Endometrial microvascular endothelial cells (primary cell): ENCODE measurements at regions not wholly inside any gene's neighbourhood (a gene's known extent, or its start where the extent isn't known, plus 50 kb on each side); places are given as distances from the start of the nearest gene placed in this dataset.

ENCODE experiments used
- in situ Hi-C: cut with HindIII; loops from 2 replicates; pipeline ENCODE4 v1.10.0; 2017; ENCODE audit warnings: low sequenced_read_pairs, low pct_unique_long_range_greater_than_20kb; ENCODE audit errors: inconsistent ontology term

GRCh38 chr2:14543284-14543683 lies 89.2 kb upstream of the LRATD1 start:
- in situ Hi-C loops: no loop called here

- in situ Hi-C loops: no loop called here
These were observed 88.3 kb upstream of the LRATD1 start for GRCh38 chr2:14544247-14544646.

- in situ Hi-C loops: no loop called here
These were observed 84.7 kb upstream of the LRATD1 start for GRCh38 chr2:14547830-14548229.

GRCh38 chr2:14550658-14551057 lies 81.9 kb upstream of the LRATD1 start:
- in situ Hi-C loops: no loop called here

DNA sequence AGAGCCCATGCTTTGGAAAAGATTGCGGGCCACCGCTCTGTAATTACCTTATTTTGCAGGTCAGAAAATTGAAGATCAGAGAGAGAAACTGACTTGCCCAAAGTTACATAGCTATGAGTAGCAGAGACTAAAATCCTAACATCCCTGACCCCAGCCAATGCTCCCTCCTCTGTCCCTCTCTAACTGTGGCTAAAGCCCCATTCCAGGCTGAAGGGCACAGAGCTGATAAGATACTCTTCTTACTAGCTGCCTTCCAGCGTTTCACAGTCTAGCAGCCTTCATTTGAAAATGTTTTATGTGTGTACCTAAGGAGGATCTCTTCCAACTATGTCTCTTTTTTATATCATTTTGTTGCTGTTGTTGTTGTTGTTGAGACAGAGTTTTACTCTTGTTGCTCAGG lies 81.4 kb upstream of the LRATD1 start:
- in situ Hi-C loops: no loop called here

- in situ Hi-C loops: no loop called here
These were observed 80.2 kb upstream of the LRATD1 start for GRCh38 chr2:14552286-14552685.

GRCh38 chr2:14552818-14553217 lies 79.7 kb upstream of the LRATD1 start:
- in situ Hi-C loops: no loop called here

DNA sequence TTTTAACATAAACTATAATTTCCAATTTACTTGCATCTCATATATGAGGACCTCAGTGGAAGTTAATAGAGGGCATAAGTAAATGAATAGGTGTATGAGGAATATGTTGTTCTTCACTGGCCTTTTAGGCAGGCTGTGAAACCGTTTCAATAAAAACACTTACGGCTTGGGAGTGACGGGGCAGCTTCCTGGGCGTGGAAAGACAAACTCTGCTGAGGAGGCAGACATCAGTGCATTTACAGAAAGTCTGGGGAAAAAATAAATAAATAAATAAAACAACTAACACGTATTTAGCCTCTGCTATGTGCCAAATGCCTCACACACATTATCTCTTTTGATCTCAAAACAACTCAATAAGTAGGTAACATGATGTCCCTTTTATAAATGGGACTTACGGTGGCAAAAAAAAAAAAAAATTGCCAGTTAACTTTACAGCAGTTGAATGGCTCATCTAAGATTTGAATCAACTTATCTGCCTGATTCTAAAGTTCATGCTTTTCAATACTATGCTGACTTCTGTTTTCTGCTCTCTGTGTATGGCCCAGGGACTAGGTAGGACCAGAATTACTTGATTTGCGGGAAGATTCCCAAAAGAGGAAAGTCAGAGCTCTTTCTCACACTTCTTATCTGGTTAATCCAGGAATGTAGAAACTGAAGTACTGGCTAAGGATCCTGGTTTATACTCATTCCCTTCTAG lies 77.5 kb upstream of the LRATD1 start:
- in situ Hi-C loops: no loop called here

GRCh38 chr2:14557111-14557510 lies 75.4 kb upstream of the LRATD1 start:
- in situ Hi-C loops: no loop called here

DNA sequence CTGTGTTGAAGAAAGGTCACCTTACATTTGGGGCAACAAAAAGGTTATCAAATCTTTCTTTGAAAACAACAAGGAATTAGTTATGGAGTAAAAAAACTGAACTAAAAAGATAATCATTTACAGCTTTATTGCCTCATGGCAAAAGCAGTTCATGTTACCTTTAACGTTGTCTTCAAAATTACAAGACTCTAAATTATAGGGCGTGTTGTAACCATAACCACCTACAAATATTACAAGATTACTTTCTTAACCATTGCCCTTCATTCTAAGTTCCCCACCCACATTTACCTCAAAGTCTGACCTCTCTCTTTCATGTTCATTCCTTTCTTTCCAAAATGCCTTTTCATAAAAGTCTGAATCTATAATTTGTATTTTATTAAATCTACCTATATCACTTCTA lies 74.6 kb upstream of the LRATD1 start:
- in situ Hi-C loops: no loop called here

- in situ Hi-C loops: no loop called here
These were observed 74.1 kb upstream of the LRATD1 start for GRCh38 chr2:14558335-14558919.

DNA sequence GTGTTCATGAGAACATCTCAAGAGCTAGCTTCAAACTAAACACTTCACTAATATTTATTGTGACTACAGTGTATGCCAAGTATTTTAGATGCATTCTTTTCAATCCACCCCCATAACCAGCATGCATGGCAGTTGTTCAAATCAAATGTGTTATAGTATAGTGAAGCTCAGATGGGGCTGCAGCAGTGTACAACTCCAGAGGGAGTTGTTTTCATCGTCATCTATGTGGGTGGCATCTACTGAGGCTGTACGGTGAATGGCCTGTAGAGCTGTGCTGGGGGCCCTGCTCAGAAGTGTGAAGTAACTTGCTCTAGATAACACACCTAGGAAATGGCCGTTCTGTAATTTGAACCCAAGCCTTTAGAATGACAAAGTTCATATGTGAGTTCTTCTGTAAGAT lies 71.8 kb upstream of the LRATD1 start:
- in situ Hi-C loops: no loop called here

- in situ Hi-C loops: no loop called here
These were observed 69.2 kb upstream of the LRATD1 start for GRCh38 chr2:14563324-14563723.

- in situ Hi-C loops: no loop called here
These were observed 66.9 kb upstream of the LRATD1 start for GRCh38 chr2:14565666-14566065.

GRCh38 chr2:14567561-14567960 lies 65.0 kb upstream of the LRATD1 start:
- in situ Hi-C loops: no loop called here

DNA sequence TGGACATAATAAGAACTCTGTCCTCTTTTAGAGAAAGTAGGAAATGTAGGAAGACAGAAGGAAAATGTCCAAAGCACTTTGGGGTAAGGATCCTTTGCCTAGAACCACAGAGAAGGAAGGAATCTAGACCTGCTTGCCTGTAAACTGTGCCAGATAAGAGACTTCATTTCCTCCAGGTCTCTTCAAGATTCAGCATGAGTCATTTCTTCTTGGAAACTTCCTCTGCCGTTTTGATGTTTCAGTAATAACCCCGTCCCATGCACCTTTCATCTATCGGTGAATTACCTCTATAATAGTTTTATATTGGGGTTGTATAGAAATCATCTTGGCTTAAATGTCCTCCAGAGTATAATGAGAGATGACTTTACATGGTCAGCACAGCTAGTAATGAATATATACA lies 63.2 kb upstream of the LRATD1 start:
- in situ Hi-C loops: no loop called here

- in situ Hi-C loops: no loop called here
These were observed 59.9 kb upstream of the LRATD1 start for GRCh38 chr2:14572633-14573032.

- in situ Hi-C loops: no loop called here
These were observed 54.7 kb upstream of the LRATD1 start for GRCh38 chr2:14577843-14578242.
